Keratinocyte (primary cell): ENCODE measurements at regions not wholly inside any gene's neighbourhood (a gene's known extent, or its start where the extent isn't known, plus 50 kb on each side); places are given as distances from the start of the nearest gene placed in this dataset.

ENCODE experiments used
- DNase-seq: peaks from one replicate; pipeline ENCODE4 v3.0.0-alpha.2; 2011; ENCODE audit warnings: low read depth, missing footprints, low spot score
- FAIRE-seq: peaks from 2 replicates; lab custom pipeline; 2011; peaks lifted over from hg19 to GRCh38; lab: Jason Lieb, UNC
- H2AFZ ChIP-seq: 2 replicates; pipeline ENCODE4 v1.6.0; 2012; ENCODE audit warnings: low read length, control low read depth, inconsistent platforms; ENCODE audit not compliant: control insufficient read depth
- H3K27ac ChIP-seq: 2 replicates; pipeline ENCODE4 v1.5.1; 2011; ENCODE audit warnings: low read length; ENCODE audit not compliant: control insufficient read depth, insufficient read depth
- H3K27me3 ChIP-seq: 3 replicates; pipeline ENCODE4 v1.6.0; 2011; ENCODE audit warnings: low read length; ENCODE audit not compliant: control insufficient read depth, insufficient read depth; ENCODE audit errors: extremely low read depth
- H3K36me3 ChIP-seq, 2 experiments: 2 replicates in 1 of 2; 3 replicates in 1 of 2; pipeline ENCODE4 v1.5.1; 2011; ENCODE audit warnings: low read length in 2 of 2, mild to moderate bottlenecking in 1 of 2; ENCODE audit not compliant: control insufficient read depth in 2 of 2, insufficient read depth in 2 of 2; ENCODE audit errors: extremely low read depth in 1 of 2
- H3K4me1 ChIP-seq: 3 replicates; pipeline ENCODE4 v1.5.1; 2011; ENCODE audit warnings: low read length; ENCODE audit not compliant: control insufficient read depth, insufficient read depth; ENCODE audit errors: extremely low read depth
- H3K4me2 ChIP-seq: 3 replicates; pipeline ENCODE4 v1.6.0; 2011; ENCODE audit warnings: low read depth, low read length; ENCODE audit not compliant: control insufficient read depth, insufficient read depth; ENCODE audit errors: extremely low read depth
- H3K4me3 ChIP-seq, 3 experiments: fragments of 200-600 bp in 1 of 3; sonication (generic) in 1 of 3; 2 replicates in 2 of 3; 3 replicates in 1 of 3; pipeline ENCODE4 v1.5.1; 2011 to 2016; ENCODE audit warnings: low read length in 3 of 3, mild to moderate bottlenecking in 3 of 3, control low read depth in 2 of 3, inconsistent platforms in 1 of 3, low read depth in 1 of 3, mixed read lengths in 1 of 3, mixed run types in 1 of 3, moderate library complexity in 1 of 3; ENCODE audit not compliant: control insufficient read depth in 2 of 3, insufficient read depth in 2 of 3; ENCODE audit errors: extremely low read depth in 1 of 3
- H3K79me2 ChIP-seq: 2 replicates; pipeline ENCODE4 v1.6.0; 2012; ENCODE audit warnings: low read length; ENCODE audit not compliant: control insufficient read depth, insufficient read depth
- H3K9ac ChIP-seq: 3 replicates; pipeline ENCODE4 v1.6.0; 2011; ENCODE audit warnings: low read length; ENCODE audit not compliant: control insufficient read depth, insufficient read depth; ENCODE audit errors: extremely low read depth
- H3K9me1 ChIP-seq: 3 replicates; pipeline ENCODE4 v1.6.0; 2011; ENCODE audit warnings: low read length; ENCODE audit not compliant: control insufficient read depth, insufficient read depth; ENCODE audit errors: extremely low read depth
- H3K9me3 ChIP-seq: 2 replicates; pipeline ENCODE4 v1.5.1; 2012; ENCODE audit warnings: low read depth, low read length; ENCODE audit not compliant: control insufficient read depth
- H4K20me1 ChIP-seq: 3 replicates; pipeline ENCODE4 v1.6.0; 2011; ENCODE audit warnings: low read length; ENCODE audit not compliant: control insufficient read depth, insufficient read depth; ENCODE audit errors: extremely low read depth
- EZH2 ChIP-seq: IDR thresholded peaks from one replicate; pipeline ENCODE4 v1.6.1; 2012; ENCODE audit warnings: inconsistent platforms, mild to moderate bottlenecking, low read length, moderate library complexity
- dilution Hi-C: fragments of 300-500 bp; cut with MboI; formaldehyde crosslinking; loops from one replicate; pipeline ENCODE4 v1.7.0; 2020; ENCODE audit warnings: low sequenced_read_pairs; ENCODE audit not compliant: extremely low pct_ligation_motif_present
- TF ChIP-seq, protein P1 (sequence below), 3 experiments: IDR thresholded peaks in 1 of 3; conservative IDR thresholded peaks in 1 of 3; optimal IDR thresholded peaks in 1 of 3; 2 replicates in 2 of 3; 3 replicates in 1 of 3; pipeline versions ENCODE3 to v1.5.1; 2011; ENCODE audit warnings: low read length in 3 of 3, mild to moderate bottlenecking in 3 of 3, moderate library complexity in 2 of 3, control low read depth in 1 of 3, inconsistent platforms in 1 of 3; ENCODE audit not compliant: insufficient read depth in 2 of 3; ENCODE audit errors: extremely low read depth in 1 of 3

DNA sequence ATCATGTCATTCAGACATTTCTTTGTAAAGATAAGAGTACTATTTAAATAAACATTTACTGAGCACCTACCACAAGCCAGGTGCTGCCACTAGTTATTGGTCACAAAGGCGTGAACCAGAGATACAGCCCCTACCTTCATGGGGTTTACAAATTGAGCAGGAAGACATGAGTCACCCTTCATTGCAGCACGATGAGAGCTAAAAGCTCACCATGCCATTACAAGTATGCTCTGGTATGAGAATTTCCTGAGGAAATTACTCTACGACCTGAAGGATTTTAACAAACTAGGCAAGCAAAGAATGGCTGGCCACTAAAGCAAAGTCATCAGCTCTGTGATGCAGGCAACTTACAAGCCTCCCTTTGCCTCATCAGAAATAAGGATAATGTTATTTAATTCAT is 346.8 kb downstream of the BRINP2 start:
- no peaks in the 10 kb centered on the region for H3K36me3 ChIP-seq
- H3K4me3 ChIP-seq = peak overlapping the region in 1 of 3 experiments; percentile 23
- no peaks in the 10 kb centered on the region for H3K79me2 ChIP-seq
- H3K27ac ChIP-seq = peak overlapping the region; percentile 56
- H3K4me2 ChIP-seq = peak overlapping the region; percentile 26
- H3K9me1 ChIP-seq = no peaks in the 10 kb centered on the region
- no peaks in the 10 kb centered on the region for H3K27me3 ChIP-seq
- peak overlapping the region; percentile 63 for H2AFZ ChIP-seq
- H4K20me1 ChIP-seq = no peaks in the 10 kb centered on the region
- DNase-seq = peak; percentile 33
- TF ChIP-seq, protein P1, sequence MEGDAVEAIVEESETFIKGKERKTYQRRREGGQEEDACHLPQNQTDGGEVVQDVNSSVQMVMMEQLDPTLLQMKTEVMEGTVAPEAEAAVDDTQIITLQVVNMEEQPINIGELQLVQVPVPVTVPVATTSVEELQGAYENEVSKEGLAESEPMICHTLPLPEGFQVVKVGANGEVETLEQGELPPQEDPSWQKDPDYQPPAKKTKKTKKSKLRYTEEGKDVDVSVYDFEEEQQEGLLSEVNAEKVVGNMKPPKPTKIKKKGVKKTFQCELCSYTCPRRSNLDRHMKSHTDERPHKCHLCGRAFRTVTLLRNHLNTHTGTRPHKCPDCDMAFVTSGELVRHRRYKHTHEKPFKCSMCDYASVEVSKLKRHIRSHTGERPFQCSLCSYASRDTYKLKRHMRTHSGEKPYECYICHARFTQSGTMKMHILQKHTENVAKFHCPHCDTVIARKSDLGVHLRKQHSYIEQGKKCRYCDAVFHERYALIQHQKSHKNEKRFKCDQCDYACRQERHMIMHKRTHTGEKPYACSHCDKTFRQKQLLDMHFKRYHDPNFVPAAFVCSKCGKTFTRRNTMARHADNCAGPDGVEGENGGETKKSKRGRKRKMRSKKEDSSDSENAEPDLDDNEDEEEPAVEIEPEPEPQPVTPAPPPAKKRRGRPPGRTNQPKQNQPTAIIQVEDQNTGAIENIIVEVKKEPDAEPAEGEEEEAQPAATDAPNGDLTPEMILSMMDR (optimal IDR thresholded peaks at IDR 0.05 in 1 of 3, IDR thresholded peaks at IDR 0.05 in 1 of 3, conservative IDR thresholded peaks at IDR 0.05 in 1 of 3; ENCODE audit: extremely low read depth in 1 of 3, insufficient read depth in 2 of 3, low read length in 3 of 3) = no peak
- no peak for TF ChIP-seq EZH2
- dilution Hi-C loops = no loop called here
- H3K4me1 ChIP-seq = peaks cover 13% of the 10 kb centered on the region
- no peak overlapping the region for H3K9ac ChIP-seq
- H3K9me3 ChIP-seq = no peaks in the 10 kb centered on the region
- peak; percentile 96 for FAIRE-seq

DNA sequence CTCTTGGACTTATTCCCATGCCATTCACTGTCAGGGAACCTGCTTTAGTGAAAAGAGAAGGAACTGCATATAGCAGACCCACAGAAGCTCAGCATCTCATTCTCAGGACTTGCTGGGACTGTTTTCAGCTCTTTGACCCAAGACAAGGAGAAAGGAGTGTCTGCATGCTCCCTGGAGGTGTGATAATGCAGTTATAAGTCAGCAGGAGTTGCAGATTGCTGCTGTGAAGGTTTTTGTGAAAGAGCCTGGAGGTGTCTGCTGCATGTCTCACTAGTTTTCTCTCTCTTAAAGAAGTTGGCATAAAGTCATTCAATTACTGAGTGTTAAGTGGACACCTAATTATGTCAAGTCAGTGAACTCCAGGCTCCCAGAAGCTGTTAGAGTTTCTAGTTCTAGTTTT is 343.4 kb downstream of the BRINP2 start:
- H3K9ac ChIP-seq = no peak overlapping the region
- H3K27me3 ChIP-seq = no peaks in the 10 kb centered on the region
- H3K36me3 ChIP-seq = no peaks in the 10 kb centered on the region
- no peak for TF ChIP-seq EZH2
- TF ChIP-seq, protein P1 (optimal IDR thresholded peaks at IDR 0.05 in 1 of 3, IDR thresholded peaks at IDR 0.05 in 1 of 3, conservative IDR thresholded peaks at IDR 0.05 in 1 of 3; ENCODE audit: extremely low read depth in 1 of 3, insufficient read depth in 2 of 3, low read length in 3 of 3) = no peak
- H4K20me1 ChIP-seq = no peaks in the 10 kb centered on the region
- no peak overlapping the region for H3K27ac ChIP-seq
- DNase-seq = no peak
- no peaks in the 10 kb centered on the region for H3K9me1 ChIP-seq
- peak; percentile 55 for FAIRE-seq
- no peak overlapping the region for H3K4me2 ChIP-seq
- no peak overlapping the region for H2AFZ ChIP-seq
- dilution Hi-C loops = no loop called here
- H3K9me3 ChIP-seq = no peaks in the 10 kb centered on the region
- no peaks in the 10 kb centered on the region for H3K79me2 ChIP-seq
- H3K4me3 ChIP-seq = no peak overlapping the region
- peaks cover 13% of the 10 kb centered on the region for H3K4me1 ChIP-seq
